Left ventricle myocardium inferior (tissue), 1 donor: ENCODE measurements at regions not wholly inside any gene's neighbourhood (a gene's known extent, or its start where the extent isn't known, plus 50 kb on each side); places are given as distances from the start of the nearest gene placed in this dataset.

Experiments used
- DNase-seq: peaks from one replicate; pipeline ENCODE4 v3.0.0-alpha.2; 2020
- H3K27ac ChIP-seq: fragments of 200-600 bp; replicated peaks from 2 replicates; pipeline ENCODE4 v1.8.0; 2021
- H3K27me3 ChIP-seq: fragments of 200-600 bp; 2 replicates; pipeline ENCODE4 v1.8.0; 2021; ENCODE audit warnings: low read depth
- H3K36me3 ChIP-seq: fragments of 200-600 bp; 2 replicates; pipeline ENCODE4 v1.8.0; 2021
- H3K4me1 ChIP-seq: fragments of 200-600 bp; 2 replicates; pipeline ENCODE4 v1.8.0; 2021
- H3K4me3 ChIP-seq: fragments of 200-600 bp; 2 replicates; pipeline ENCODE4 v1.8.0; 2021; ENCODE audit warnings: mild to moderate bottlenecking, moderate library complexity
- H3K9me3 ChIP-seq: fragments of 200-600 bp; replicated peaks from 2 replicates; pipeline ENCODE4 v1.8.0; 2021
- CTCF ChIP-seq: fragments of 200-600 bp; IDR thresholded peaks from 2 replicates; pipeline ENCODE4 v1.8.0; 2021; ENCODE audit warnings: antibody characterized with exemption, mild to moderate bottlenecking, borderline replicate concordance
- intact Hi-C: fragments of 100-400 bp; cut with micrococcal nuclease; formaldehyde crosslinking; loops from one replicate; pipeline ENCODE4 v1.11.0; 2022
- donor health status: DM: no; HTN: yes; CAD: no; lungs with severe emphysema.

DNA sequence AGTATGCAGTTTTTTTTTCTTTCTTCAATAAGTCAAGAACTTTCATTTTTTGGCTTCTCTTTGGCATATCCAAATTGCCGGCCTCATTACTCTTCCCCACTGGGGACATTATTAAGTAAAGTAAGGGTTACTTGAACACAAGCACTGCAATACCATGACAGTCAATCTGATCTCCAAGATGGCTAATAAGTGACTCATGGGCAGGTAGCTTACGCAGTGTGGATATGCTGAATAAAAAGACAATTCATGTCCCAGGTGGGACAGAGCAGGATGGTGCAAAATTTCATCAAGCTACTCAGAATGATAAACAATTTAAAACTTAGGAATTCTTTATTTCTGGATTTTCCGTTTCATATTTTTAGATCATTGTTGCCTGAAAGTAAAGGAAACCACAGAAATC, 671.8 kb downstream of the ACTL7B start:
- H3K27ac ChIP-seq, result no peak overlapping the region
- no peak for DNase-seq
- no peaks in the 10 kb centered on the region for H3K27me3 ChIP-seq
- peaks cover 15% of the 10 kb centered on the region for H3K4me1 ChIP-seq
- no peaks in the 10 kb centered on the region for H3K36me3 ChIP-seq
- intact Hi-C loops, result no loop called here
- no peak overlapping the region for H3K4me3 ChIP-seq
- TF ChIP-seq CTCF, result no peak
- H3K9me3 ChIP-seq, result no peaks in the 10 kb centered on the region

GRCh38 chr9:108182950-108183381, 672.8 kb downstream of the ACTL7B start:
- intact Hi-C loops, result no loop called here
- no peak for TF ChIP-seq CTCF
- no peak overlapping the region for H3K4me3 ChIP-seq
- no peaks in the 10 kb centered on the region for H3K36me3 ChIP-seq
- no peaks in the 10 kb centered on the region for H3K9me3 ChIP-seq
- no peak overlapping the region for H3K27ac ChIP-seq
- peaks cover 15% of the 10 kb centered on the region for H3K4me1 ChIP-seq
- H3K27me3 ChIP-seq, result no peaks in the 10 kb centered on the region
- DNase-seq, result no peak

DNA sequence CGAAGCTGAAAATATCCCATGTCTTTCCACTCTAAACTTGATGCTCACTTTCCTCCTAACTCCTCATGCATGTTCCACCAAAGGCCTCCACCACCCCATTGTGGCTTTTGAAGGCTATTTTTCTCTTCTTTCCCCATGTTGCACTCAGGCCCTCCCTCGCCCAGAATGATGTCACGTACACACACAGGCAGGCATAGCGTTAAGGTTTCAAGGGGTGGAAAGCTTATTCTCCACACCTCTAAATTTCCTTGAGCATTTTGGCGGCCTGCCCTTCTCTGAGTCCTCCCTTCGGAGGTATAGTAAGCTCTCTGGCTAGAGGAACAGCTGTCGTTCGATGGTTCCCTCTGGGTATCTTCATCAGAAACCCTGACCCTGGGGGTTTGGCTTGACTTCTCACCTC, 673.5 kb downstream of the ACTL7B start:
- DNase-seq, result no peak
- Histone ChIP-seq H3K27ac (no peak overlapping the region), H3K9me3 (no peaks in the 10 kb centered on the region), H3K4me3 (no peak overlapping the region), H3K36me3 (no peaks in the 10 kb centered on the region), H3K4me1 (peaks cover 13% of the 10 kb centered on the region), H3K27me3 (no peaks in the 10 kb centered on the region)
- TF ChIP-seq CTCF, result no peak
- intact Hi-C loops, result no loop called here

GRCh38 chr9:108181441-108181840, 674.3 kb downstream of the ACTL7B start:
- Histone ChIP-seq H3K27me3 (no peaks in the 10 kb centered on the region), H3K9me3 (no peaks in the 10 kb centered on the region), H3K4me1 (peaks cover 5% of the 10 kb centered on the region), H3K4me3 (no peak overlapping the region), H3K36me3 (no peaks in the 10 kb centered on the region), H3K27ac (no peak overlapping the region)
- TF ChIP-seq CTCF, result no peak
- intact Hi-C loops, result no loop called here
- DNase-seq, result no peak

DNA sequence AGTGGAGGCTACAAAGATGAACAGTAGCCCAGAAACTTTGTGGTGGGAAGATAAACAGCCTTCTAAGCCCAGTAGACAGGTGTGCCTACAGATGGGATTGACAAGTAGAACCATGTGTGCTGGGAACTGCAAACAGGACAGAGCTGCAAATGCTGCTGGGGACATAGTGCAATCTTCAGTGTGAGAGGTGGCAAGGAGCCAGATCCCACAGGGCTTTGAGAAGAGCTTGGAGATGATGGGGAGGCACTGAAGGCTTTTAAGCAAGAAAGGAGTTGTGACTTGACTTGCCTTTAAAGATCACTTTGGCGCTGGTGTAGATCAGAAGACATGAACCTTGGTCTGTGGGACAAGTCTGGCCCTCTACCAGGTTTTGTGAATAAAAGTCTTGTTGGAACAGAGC, 675.2 kb downstream of the ACTL7B start:
- H3K4me1 ChIP-seq, result peaks cover 5% of the 10 kb centered on the region
- intact Hi-C loops, result no loop called here
- H3K9me3 ChIP-seq, result no peaks in the 10 kb centered on the region
- no peak for DNase-seq
- no peaks in the 10 kb centered on the region for H3K36me3 ChIP-seq
- H3K27me3 ChIP-seq, result no peaks in the 10 kb centered on the region
- TF ChIP-seq CTCF, result no peak
- H3K27ac ChIP-seq, result no peak overlapping the region
- H3K4me3 ChIP-seq, result no peak overlapping the region

GRCh38 chr9:108178318-108178717, 677.5 kb downstream of the ACTL7B start:
- no peak for DNase-seq
- intact Hi-C loops, result no loop called here
- no peaks in the 10 kb centered on the region for H3K36me3 ChIP-seq
- TF ChIP-seq CTCF, result no peak
- H3K9me3 ChIP-seq, result no peaks in the 10 kb centered on the region
- H3K27ac ChIP-seq, result no peak overlapping the region
- H3K4me3 ChIP-seq, result no peak overlapping the region
- H3K4me1 ChIP-seq, result no peaks in the 10 kb centered on the region
- H3K27me3 ChIP-seq, result no peaks in the 10 kb centered on the region
